ENCODE measurements at regions not wholly inside any gene's neighbourhood (a gene's known extent, or its start where the extent isn't known, plus 50 kb on each side); places are given as distances from the start of the nearest gene placed in this dataset.

- peak; percentile 14 for DNase-seq
Observed at GRCh38 chr9:94159069-94159939, 75.0 kb downstream of the PTPDC1 start.

- DNase-seq, result peak; percentile 14
Observed at GRCh38 chr9:94160594-94161501, 76.6 kb downstream of the PTPDC1 start.

GRCh38 chr9:94161673-94162072 is 77.4 kb downstream of the PTPDC1 start:
- DNase-seq, result no peak

- no peak for DNase-seq
Observed at GRCh38 chr9:94164806-94165549, 80.7 kb downstream of the PTPDC1 start.

- peak; percentile 100 for DNase-seq
Observed at GRCh38 chr9:94165592-94166235, 81.5 kb downstream of the PTPDC1 start.

GRCh38 chr9:94166236-94166975 is 82.1 kb downstream of the PTPDC1 start:
- DNase-seq, result peak; percentile 100

- DNase-seq, result no peak
Observed at GRCh38 chr9:94166976-94167346, 82.7 kb downstream of the PTPDC1 start.

GRCh38 chr9:94167376-94167890 is 83.2 kb downstream of the PTPDC1 start:
- DNase-seq, result no peak

- DNase-seq, result no peak
Observed at GRCh38 chr9:94168203-94169000, 84.1 kb downstream of the PTPDC1 start.

- no peak for DNase-seq
Observed at GRCh38 chr9:94169968-94170367, 85.7 kb downstream of the PTPDC1 start.

GRCh38 chr9:94173632-94174031 is 85.5 kb upstream of the ZNF169 start:
- DNase-seq, result no peak

- peak; percentile 43 for DNase-seq
Observed at GRCh38 chr9:94174164-94174563, 84.9 kb upstream of the ZNF169 start.

GRCh38 chr9:94175669-94176068 is 83.4 kb upstream of the ZNF169 start:
- no peak for DNase-seq

GRCh38 chr9:94176608-94177007 is 82.5 kb upstream of the ZNF169 start:
- DNase-seq, result no peak

GRCh38 chr9:94178927-94179326 is 80.2 kb upstream of the ZNF169 start:
- DNase-seq, result no peak

GRCh38 chr9:94181408-94182181 is 77.5 kb upstream of the ZNF169 start:
- DNase-seq, result no peak

GRCh38 chr9:94182532-94182931 is 76.6 kb upstream of the ZNF169 start:
- DNase-seq, result no peak

- no peak for DNase-seq
Observed at GRCh38 chr9:94183240-94183999, 75.7 kb upstream of the ZNF169 start.

GRCh38 chr9:94188246-94188645 is 70.9 kb upstream of the ZNF169 start:
- DNase-seq, result no peak
